Common myeloid progenitor, CD34-positive (primary cell): ENCODE measurements at regions not wholly inside any gene's neighbourhood (a gene's known extent, or its start where the extent isn't known, plus 50 kb on each side); places are given as distances from the start of the nearest gene placed in this dataset.
A peak's percentile ranks its signal among the peaks of the same experiment; 100 is the strongest.

Experiments used
- CTCF ChIA-PET: fragments of 350-600 bp; sonication (Branson Sonifier 250); formaldehyde crosslinking; loops from one replicate; lab custom pipeline; 2021; ENCODE audit warnings: antibody characterized with exemption; lab: Charles Lee
- POLR2A ChIA-PET: fragments of 350-600 bp; sonication (Branson Sonifier 250); formaldehyde crosslinking; loops from one replicate; lab custom pipeline; 2021; ENCODE audit warnings: antibody characterized with exemption; lab: Charles Lee
- DNase-seq, 3 donors: peaks; one replicate each; pipeline versions ENCODE4 v3.0.0 to v3.0.0-alpha.2; 2013
- H3K27ac ChIP-seq, 2 experiments: 1 replicate in 1 of 2; 2 replicates in 1 of 2; pipeline ENCODE4 v1.7.0; 2013; ENCODE audit warnings: inconsistent platforms in 2 of 2, low read length in 2 of 2, mild to moderate bottlenecking in 2 of 2, low read depth in 1 of 2, moderate library complexity in 1 of 2; ENCODE audit not compliant: severe bottlenecking in 2 of 2, insufficient read depth in 1 of 2, poor library complexity in 1 of 2
- H3K27me3 ChIP-seq, 5 experiments: replicated peaks in 2 of 5; 1 replicate in 3 of 5; 2 replicates in 2 of 5; pipeline versions ENCODE4 v1.6.1 to v1.7.0; 2013; ENCODE audit warnings: low read length in 4 of 5, mild to moderate bottlenecking in 2 of 5, moderate library complexity in 2 of 5, inconsistent platforms in 1 of 5; ENCODE audit not compliant: insufficient read depth in 5 of 5, control insufficient read depth in 4 of 5
- H3K36me3 ChIP-seq, 4 experiments: 1 replicate in 2 of 4; 2 replicates in 2 of 4; pipeline versions ENCODE4 v1.6.1 to v1.7.0; 2013; ENCODE audit warnings: low read length in 3 of 4, control low read depth in 1 of 4, mild to moderate bottlenecking in 1 of 4; ENCODE audit not compliant: control insufficient read depth in 4 of 4, insufficient read depth in 4 of 4
- H3K4me1 ChIP-seq, 4 experiments: 1 replicate in 3 of 4; 2 replicates in 1 of 4; pipeline versions ENCODE4 v1.6.1 to v1.7.1; 2013; ENCODE audit warnings: low read length in 3 of 4, mild to moderate bottlenecking in 3 of 4, control low read depth in 1 of 4, inconsistent platforms in 1 of 4, moderate library complexity in 1 of 4; ENCODE audit not compliant: control insufficient read depth in 4 of 4, insufficient read depth in 4 of 4; ENCODE audit errors: control extremely low read depth in 1 of 4
- H3K4me3 ChIP-seq, 7 experiments: 1 replicate in 4 of 7; 2 replicates in 3 of 7; pipeline versions ENCODE4 v1.5.1 to v1.7.0; 2013; ENCODE audit warnings: mild to moderate bottlenecking in 7 of 7, low read length in 6 of 7, moderate library complexity in 6 of 7, inconsistent platforms in 2 of 7, low read depth in 2 of 7, control low read depth in 1 of 7; ENCODE audit not compliant: insufficient read depth in 4 of 7, control insufficient read depth in 1 of 7; ENCODE audit errors: extremely low read depth in 1 of 7
- H3K9me3 ChIP-seq, 5 experiments: 1 replicate in 4 of 5; 2 replicates in 1 of 5; pipeline versions ENCODE4 v1.6.1 to v1.7.1; 2013; ENCODE audit warnings: low read length in 4 of 5, mild to moderate bottlenecking in 2 of 5, inconsistent platforms in 1 of 5, low read depth in 1 of 5, moderate library complexity in 1 of 5; ENCODE audit not compliant: control insufficient read depth in 4 of 5, insufficient read depth in 2 of 5; ENCODE audit errors: control extremely low read depth in 1 of 5
- WGBS: methylation state at CpG from one replicate; pipeline ENCODE4 v1.1.5; 2013; ENCODE audit not compliant: insufficient coverage; 5-methylcytosine and 5-hydroxymethylcytosine counted together

DNA sequence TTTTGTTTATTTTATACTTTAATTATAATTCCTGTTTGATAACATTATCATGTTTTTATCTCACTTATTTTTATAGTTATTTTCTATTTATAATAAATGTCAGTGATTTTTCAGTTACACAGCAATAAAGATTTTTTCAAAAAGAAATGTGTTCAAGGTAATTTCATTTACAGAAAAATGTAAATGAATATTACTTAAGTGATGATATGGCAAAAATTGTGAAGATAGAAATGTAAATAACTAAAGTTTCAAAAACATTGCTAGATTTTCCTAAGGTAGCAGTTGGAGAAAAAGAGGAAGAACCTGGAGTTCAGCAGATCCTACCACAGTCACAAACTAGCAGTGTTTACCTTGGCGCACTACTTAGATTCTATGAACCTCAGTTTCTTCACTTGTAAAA is 202.6 kb downstream of the RFPL4B start:
- Histone ChIP-seq H3K36me3 (no peaks in the 10 kb centered on the region), H3K9me3 (peaks cover 0 to 6% (median 0%) of the 10 kb centered on the region in 5 experiments), H3K4me3 (no peak overlapping the region), H3K4me1 (no peaks in the 10 kb centered on the region), H3K27me3 (no peaks in the 10 kb centered on the region), H3K27ac (no peak overlapping the region)
- ChIA-PET CTCF (interaction anchor here (0.6 kb wide), 1 partner anchor 174 kb away, joined by 3 read pairs; no protein-coding TSS in a partner anchor), POLR2A (interaction anchor here (0.7 kb wide), 1 partner anchor 18 kb away, joined by 4 read pairs; no protein-coding TSS in a partner anchor)
- WGBS = no CpG with 5 or more reads among the region's 1 CpG
- no peak for DNase-seq

- DNase-seq = no peak
- ChIA-PET CTCF (interaction anchor here (0.7 to 1.4 kb wide), 2 partner anchors 11 to 43 kb away, joined by 3 read pairs; no protein-coding TSS in a partner anchor), POLR2A (no interaction called here)
- Histone ChIP-seq H3K27me3 (no peaks in the 10 kb centered on the region), H3K9me3 (peaks cover 0 to 3% (median 0%) of the 10 kb centered on the region in 5 experiments), H3K36me3 (no peaks in the 10 kb centered on the region), H3K4me3 (no peak overlapping the region), H3K27ac (no peak overlapping the region), H3K4me1 (no peaks in the 10 kb centered on the region)
These were observed 210.3 kb downstream of the RFPL4B start for GRCh38 chr6:112557435-112557834.

DNA sequence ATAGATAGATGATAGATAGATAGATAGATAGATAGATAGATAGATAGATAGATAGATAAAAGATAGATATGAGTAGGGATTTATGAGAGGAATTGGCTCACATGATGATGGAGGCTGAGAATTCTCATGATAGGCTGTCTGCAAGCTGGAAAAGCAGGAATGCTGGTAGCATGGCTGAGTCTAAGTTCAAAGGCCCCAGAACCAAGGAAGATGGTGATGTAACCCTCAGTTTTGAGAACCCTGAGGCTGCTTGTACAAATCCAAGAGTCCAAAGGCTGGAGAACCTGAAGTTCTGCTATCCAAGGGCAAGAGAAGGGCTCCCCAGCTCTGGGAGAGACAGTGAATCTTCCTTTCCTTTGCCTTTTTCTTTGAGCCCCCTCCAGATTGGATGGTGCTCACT is 210.8 kb downstream of the RFPL4B start:
- no peak for DNase-seq
- ChIA-PET CTCF (interaction anchor here (0.7 kb wide), 1 partner anchor 12 kb away, joined by 3 read pairs; no protein-coding TSS in a partner anchor), POLR2A (no interaction called here)
- Histone ChIP-seq H3K36me3 (no peaks in the 10 kb centered on the region), H3K27ac (no peak overlapping the region), H3K4me3 (no peak overlapping the region), H3K4me1 (no peaks in the 10 kb centered on the region), H3K27me3 (no peaks in the 10 kb centered on the region), H3K9me3 (peaks cover 0 to 3% (median 0%) of the 10 kb centered on the region in 5 experiments)

- Histone ChIP-seq H3K27me3 (no peaks in the 10 kb centered on the region), H3K9me3 (no peaks in the 10 kb centered on the region), H3K36me3 (no peaks in the 10 kb centered on the region), H3K4me3 (no peak overlapping the region), H3K27ac (no peak overlapping the region), H3K4me1 (no peaks in the 10 kb centered on the region)
- DNase-seq = peak in 1 of 3 donors; percentile 3
- POLR2A ChIA-PET = no interaction called here
- CTCF ChIA-PET = no interaction called here
- WGBS = 73% methylated on average over 2 of the region's 2 CpGs
These were observed 213.5 kb downstream of the RFPL4B start for GRCh38 chr6:112560651-112561050.

DNA sequence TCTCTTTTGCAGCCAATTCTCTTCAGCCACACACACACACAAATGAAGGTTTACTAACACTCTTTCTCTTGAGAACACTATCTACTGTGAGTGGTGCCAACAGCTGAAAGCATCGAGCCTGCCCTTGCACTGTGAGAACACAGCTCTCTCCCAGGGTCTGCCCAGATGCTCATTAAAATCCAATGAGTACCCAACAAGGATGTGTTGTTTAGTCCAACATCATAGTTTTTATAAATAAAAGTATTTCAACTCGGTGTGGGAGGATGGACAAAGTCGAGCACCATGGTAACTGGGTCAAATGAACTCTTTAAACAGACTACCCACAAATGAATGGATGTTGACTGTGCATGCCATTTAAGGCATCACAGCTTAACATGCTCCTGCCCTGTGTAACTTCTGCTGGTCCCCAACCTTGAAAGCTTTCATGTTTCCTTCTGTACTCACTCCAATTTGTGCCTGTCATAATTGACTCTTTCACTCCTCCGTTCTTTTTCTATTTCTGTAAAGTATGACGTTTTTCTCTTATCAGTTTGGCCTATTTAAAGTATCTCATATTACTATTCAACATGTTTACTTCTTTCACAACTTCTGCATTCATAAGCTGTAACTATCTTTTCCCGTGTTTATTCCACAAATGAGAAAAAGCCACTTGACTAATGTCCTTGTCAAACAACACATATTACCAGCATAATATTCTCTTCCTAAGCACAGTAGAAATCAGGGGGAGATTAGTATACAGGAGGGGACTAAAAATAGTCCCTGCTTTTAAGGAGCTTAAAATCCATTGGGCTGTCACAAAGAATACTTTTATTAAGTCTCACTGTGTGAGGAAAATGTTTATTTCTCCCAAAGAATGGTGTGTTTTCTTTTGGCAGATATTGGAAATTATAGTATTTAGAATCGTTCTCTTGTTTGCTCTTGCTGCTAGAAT is 215.4 kb downstream of the RFPL4B start:
- CTCF ChIA-PET = interaction anchor here (0.6 kb wide), 1 partner anchor 222 kb away, joined by 3 read pairs; no protein-coding TSS in a partner anchor
- no peak for DNase-seq
- Histone ChIP-seq H3K36me3 (no peaks in the 10 kb centered on the region), H3K4me3 (no peak overlapping the region), H3K27me3 (no peaks in the 10 kb centered on the region), H3K4me1 (no peaks in the 10 kb centered on the region), H3K9me3 (no peaks in the 10 kb centered on the region), H3K27ac (no peak overlapping the region)
- WGBS = 96% methylated on average over 4 of the region's 7 CpGs
- POLR2A ChIA-PET = no interaction called here

GRCh38 chr6:112563368-112563767 is 216.2 kb downstream of the RFPL4B start:
- Histone ChIP-seq H3K9me3 (no peaks in the 10 kb centered on the region), H3K4me3 (no peak overlapping the region), H3K27ac (no peak overlapping the region), H3K27me3 (no peaks in the 10 kb centered on the region), H3K4me1 (no peaks in the 10 kb centered on the region), H3K36me3 (no peaks in the 10 kb centered on the region)
- POLR2A ChIA-PET = no interaction called here
- 89% methylated on average over 3 of the region's 3 CpGs for WGBS
- no peak for DNase-seq
- CTCF ChIA-PET = no interaction called here

- H3K27ac ChIP-seq = no peak overlapping the region
- no peak for DNase-seq
- no peak overlapping the region for H3K4me3 ChIP-seq
- H3K9me3 ChIP-seq = no peaks in the 10 kb centered on the region
- H3K4me1 ChIP-seq = no peaks in the 10 kb centered on the region
- H3K36me3 ChIP-seq = no peaks in the 10 kb centered on the region
- ChIA-PET CTCF (no interaction called here), POLR2A (interaction anchor here (0.6 kb wide), 1 partner anchor 18 kb away, joined by 4 read pairs; no protein-coding TSS in a partner anchor)
- no peaks in the 10 kb centered on the region for H3K27me3 ChIP-seq
These were observed 220.9 kb downstream of the RFPL4B start for GRCh38 chr6:112568066-112568465.
